HCT116 (cell line): ENCODE measurements at regions not wholly inside any gene's neighbourhood (a gene's known extent, or its start where the extent isn't known, plus 50 kb on each side); places are given as distances from the start of the nearest gene placed in this dataset.

ENCODE experiments used
- ATF3 ChIP-seq: IDR thresholded peaks from 2 replicates; pipeline ENCODE4 v1.6.1; 2012
- CTCF ChIP-seq, 3 experiments: fragments of 200-600 bp in 1 of 3; sonication (generic) in 1 of 3; IDR thresholded peaks in 2 of 3; conservative IDR thresholded peaks in 1 of 3; 2 replicates each; pipeline ENCODE4 v1.5.1; 2012 to 2017; ENCODE audit warnings: low read depth in 2 of 3, low read length in 2 of 3, antibody characterized with exemption in 1 of 3, borderline replicate concordance in 1 of 3, control low read depth in 1 of 3, mild to moderate bottlenecking in 1 of 3, mixed read lengths in 1 of 3, mixed run types in 1 of 3, moderate library complexity in 1 of 3; ENCODE audit not compliant: insufficient read depth in 1 of 3
- EGR1 ChIP-seq: IDR thresholded peaks from 2 replicates; pipeline ENCODE4 v1.6.1; 2012; ENCODE audit warnings: low read depth
- EZH2 ChIP-seq: fragments of 200-600 bp; sonication (generic); IDR thresholded peaks from 2 replicates; pipeline ENCODE4 v1.6.1; 2017; ENCODE audit warnings: antibody characterized with exemption, mixed run types
- EZH2phosphoT487 ChIP-seq: fragments of 200-600 bp; IDR thresholded peaks from 2 replicates; pipeline ENCODE4 v1.6.1; 2018; ENCODE audit warnings: antibody characterized with exemption, borderline replicate concordance
- JUND ChIP-seq: IDR thresholded peaks from 2 replicates; pipeline ENCODE4 v1.6.1; 2012
- POLR2A ChIP-seq: IDR thresholded peaks from 2 replicates; pipeline ENCODE4 v1.7.0; 2011; ENCODE audit warnings: borderline replicate concordance; ENCODE audit not compliant: insufficient read depth, insufficient read length; ENCODE audit errors: extremely low read depth
- POLR2AphosphoS5 ChIP-seq: IDR thresholded peaks from 2 replicates; pipeline ENCODE4 v1.6.1; 2011; ENCODE audit warnings: mild to moderate bottlenecking, low read depth, low read length, moderate library complexity
- RAD21 ChIP-seq: IDR thresholded peaks from 2 replicates; pipeline ENCODE4 v1.6.1; 2012; ENCODE audit warnings: low read depth, mild to moderate bottlenecking
- SIN3A ChIP-seq: IDR thresholded peaks from 2 replicates; pipeline ENCODE4 v1.6.1; 2012; ENCODE audit warnings: low read depth
- ZNF274 ChIP-seq: fragments of 200-500 bp; sonication (Bioruptor generic); IDR thresholded peaks from 2 replicates; pipeline ENCODE4 v1.6.1; 2014; ENCODE audit warnings: mild to moderate bottlenecking, low read depth, low read length, inconsistent platforms
- TF ChIP-seq, protein P1 (sequence below): IDR thresholded peaks from 2 replicates; pipeline ENCODE4 v1.6.1; 2012; ENCODE audit warnings: low read depth
- TF ChIP-seq, protein P2 (sequence below): IDR thresholded peaks from 2 replicates; pipeline ENCODE4 v1.6.1; 2012

DNA sequence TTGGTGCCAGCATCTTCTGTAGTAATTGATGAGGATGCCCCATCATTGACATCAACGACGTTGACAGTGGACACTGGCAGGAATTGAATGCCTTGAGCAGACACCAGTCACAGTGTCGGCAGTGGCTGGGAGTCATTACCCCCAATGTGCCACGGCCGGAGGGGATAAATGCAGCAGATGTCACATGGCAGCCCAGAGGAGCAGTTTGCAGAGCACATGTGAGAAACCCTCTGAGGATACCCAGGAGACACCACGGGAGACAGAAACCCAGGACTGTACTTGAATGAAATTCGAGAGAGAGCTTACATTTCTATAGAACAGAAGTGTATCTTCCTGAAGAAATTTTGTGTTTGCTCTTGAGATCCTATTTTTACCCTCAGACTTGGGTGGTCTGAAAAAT, 409.1 kb upstream of the TNP1 start:
- no peak for TF ChIP-seq EZH2phosphoT487
- TF ChIP-seq ZNF274 = no peak
- TF ChIP-seq, protein P1, sequence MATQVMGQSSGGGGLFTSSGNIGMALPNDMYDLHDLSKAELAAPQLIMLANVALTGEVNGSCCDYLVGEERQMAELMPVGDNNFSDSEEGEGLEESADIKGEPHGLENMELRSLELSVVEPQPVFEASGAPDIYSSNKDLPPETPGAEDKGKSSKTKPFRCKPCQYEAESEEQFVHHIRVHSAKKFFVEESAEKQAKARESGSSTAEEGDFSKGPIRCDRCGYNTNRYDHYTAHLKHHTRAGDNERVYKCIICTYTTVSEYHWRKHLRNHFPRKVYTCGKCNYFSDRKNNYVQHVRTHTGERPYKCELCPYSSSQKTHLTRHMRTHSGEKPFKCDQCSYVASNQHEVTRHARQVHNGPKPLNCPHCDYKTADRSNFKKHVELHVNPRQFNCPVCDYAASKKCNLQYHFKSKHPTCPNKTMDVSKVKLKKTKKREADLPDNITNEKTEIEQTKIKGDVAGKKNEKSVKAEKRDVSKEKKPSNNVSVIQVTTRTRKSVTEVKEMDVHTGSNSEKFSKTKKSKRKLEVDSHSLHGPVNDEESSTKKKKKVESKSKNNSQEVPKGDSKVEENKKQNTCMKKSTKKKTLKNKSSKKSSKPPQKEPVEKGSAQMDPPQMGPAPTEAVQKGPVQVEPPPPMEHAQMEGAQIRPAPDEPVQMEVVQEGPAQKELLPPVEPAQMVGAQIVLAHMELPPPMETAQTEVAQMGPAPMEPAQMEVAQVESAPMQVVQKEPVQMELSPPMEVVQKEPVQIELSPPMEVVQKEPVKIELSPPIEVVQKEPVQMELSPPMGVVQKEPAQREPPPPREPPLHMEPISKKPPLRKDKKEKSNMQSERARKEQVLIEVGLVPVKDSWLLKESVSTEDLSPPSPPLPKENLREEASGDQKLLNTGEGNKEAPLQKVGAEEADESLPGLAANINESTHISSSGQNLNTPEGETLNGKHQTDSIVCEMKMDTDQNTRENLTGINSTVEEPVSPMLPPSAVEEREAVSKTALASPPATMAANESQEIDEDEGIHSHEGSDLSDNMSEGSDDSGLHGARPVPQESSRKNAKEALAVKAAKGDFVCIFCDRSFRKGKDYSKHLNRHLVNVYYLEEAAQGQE = no peak
- no peak for TF ChIP-seq CTCF (IDR thresholded peaks at IDR 0.05 in 2 of 3, conservative IDR thresholded peaks at IDR 0.05 in 1 of 3; ENCODE audit: borderline replicate concordance in 1 of 3, insufficient read depth in 1 of 3, low read depth in 2 of 3, low read length in 2 of 3)
- no peak for TF ChIP-seq EGR1
- no peak for TF ChIP-seq POLR2AphosphoS5
- no peak for TF ChIP-seq ATF3
- TF ChIP-seq EZH2 = no peak
- no peak for TF ChIP-seq SIN3A
- no peak for TF ChIP-seq POLR2A
- TF ChIP-seq JUND = no peak
- TF ChIP-seq, protein P2, sequence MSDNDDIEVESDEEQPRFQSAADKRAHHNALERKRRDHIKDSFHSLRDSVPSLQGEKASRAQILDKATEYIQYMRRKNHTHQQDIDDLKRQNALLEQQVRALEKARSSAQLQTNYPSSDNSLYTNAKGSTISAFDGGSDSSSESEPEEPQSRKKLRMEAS = no peak
- TF ChIP-seq RAD21 = no peak
